HEK293 (cell line): ENCODE measurements at regions not wholly inside any gene's neighbourhood (a gene's known extent, or its start where the extent isn't known, plus 50 kb on each side); places are given as distances from the start of the nearest gene placed in this dataset.

ENCODE experiments used
- CTCF ChIA-PET: fragments of 350-600 bp; formaldehyde crosslinking; extraction: SDS; loops from one replicate; lab custom pipeline; 2021; ENCODE audit warnings: antibody characterized with exemption; lab: Yijun Ruan, JAX
- POLR2A ChIA-PET: fragments of 300-600 bp; formaldehyde crosslinking; extraction: SDS; loops from one replicate; lab custom pipeline; 2020; ENCODE audit warnings: antibody characterized with exemption, inconsistent platforms; lab: Yijun Ruan, JAX
- H3K27ac ChIP-seq: fragments of 200-500 bp; sonication (Bioruptor generic); 2 replicates; pipeline ENCODE4 v1.5.1; 2014; ENCODE audit warnings: low read depth, low read length, control low read depth, inconsistent platforms; ENCODE audit errors: extremely low read depth
- H3K36me3 ChIP-seq, 2 experiments: fragments of 200-500 bp in 1 of 2; sonication (Bioruptor generic) in 1 of 2; 1 replicate in 1 of 2; 2 replicates in 1 of 2; pipeline ENCODE4 v1.5.1; 2014 to 2017; ENCODE audit warnings: inconsistent platforms in 2 of 2, low read length in 2 of 2; ENCODE audit not compliant: control insufficient read depth in 2 of 2, insufficient read depth in 1 of 2
- H3K4me1 ChIP-seq: fragments of 200-500 bp; sonication (Bioruptor generic); 2 replicates; pipeline ENCODE4 v1.5.1; 2014; ENCODE audit warnings: mild to moderate bottlenecking, low read length, inconsistent platforms; ENCODE audit not compliant: control insufficient read depth, insufficient read depth
- H3K4me3 ChIP-seq: 2 replicates; pipeline ENCODE4 v1.5.1; 2011; ENCODE audit warnings: low read depth, mild to moderate bottlenecking, control low read depth, low read length, moderate library complexity
- H3K9me3 ChIP-seq: fragments of 200-500 bp; sonication (Bioruptor generic); 2 replicates; pipeline ENCODE4 v1.5.1; 2014; ENCODE audit warnings: low read depth, low read length, inconsistent platforms; ENCODE audit not compliant: control insufficient read depth, insufficient read depth
- MEIS1 ChIP-seq: sonication (generic); formaldehyde crosslinking; IDR thresholded peaks from 2 replicates; pipeline ENCODE4 v1.8.1; 2022; ENCODE audit warnings: missing genetic modification reagents, mild to moderate bottlenecking, borderline replicate concordance
- SP7 ChIP-seq: fragments of 450-650 bp; formaldehyde crosslinking; IDR thresholded peaks from 2 replicates; pipeline ENCODE4 v1.5.1; 2016; ENCODE audit warnings: missing biosample characterization, missing genetic modification characterization
- WT1 ChIP-seq: fragments of 450-650 bp; formaldehyde crosslinking; IDR thresholded peaks from 2 replicates; pipeline ENCODE4 v1.5.1; 2016; ENCODE audit warnings: missing biosample characterization, missing genetic modification characterization
- ZFHX2 ChIP-seq: fragments of 450-650 bp; formaldehyde crosslinking; conservative IDR thresholded peaks from 2 replicates; pipeline ENCODE4 v1.5.1; 2016; ENCODE audit warnings: missing biosample characterization, missing genetic modification characterization
- ZNF114 ChIP-seq: fragments of 450-650 bp; formaldehyde crosslinking; IDR thresholded peaks from 2 replicates; pipeline ENCODE4 v1.5.0; 2017; ENCODE audit warnings: missing biosample characterization, missing genetic modification characterization
- ZNF169 ChIP-seq: fragments of 450-650 bp; formaldehyde crosslinking; IDR thresholded peaks from 2 replicates; pipeline ENCODE4 v1.5.1; 2016; ENCODE audit warnings: missing biosample characterization, missing genetic modification characterization
- ZNF2 ChIP-seq: fragments of 450-650 bp; formaldehyde crosslinking; IDR thresholded peaks from 2 replicates; pipeline ENCODE4 v1.5.1; 2016; ENCODE audit warnings: missing biosample characterization, missing genetic modification characterization
- ZNF214 ChIP-seq: fragments of 450-650 bp; formaldehyde crosslinking; IDR thresholded peaks from 2 replicates; pipeline ENCODE4 v1.5.1; 2017; ENCODE audit warnings: missing biosample characterization, mild to moderate bottlenecking, missing genetic modification characterization, borderline replicate concordance
- ZNF239 ChIP-seq: fragments of 450-650 bp; formaldehyde crosslinking; IDR thresholded peaks from 2 replicates; pipeline ENCODE4 v1.5.1; 2016; ENCODE audit warnings: missing biosample characterization, missing genetic modification characterization
- ZNF350 ChIP-seq: fragments of 450-650 bp; formaldehyde crosslinking; IDR thresholded peaks from 2 replicates; pipeline ENCODE4 v1.5.0; 2017; ENCODE audit warnings: missing biosample characterization, mild to moderate bottlenecking, missing genetic modification characterization
- ZNF423 ChIP-seq: fragments of 450-650 bp; formaldehyde crosslinking; IDR thresholded peaks from 2 replicates; pipeline ENCODE4 v1.5.1; 2016; ENCODE audit warnings: missing biosample characterization, missing genetic modification characterization
- ZNF529 ChIP-seq: fragments of 450-650 bp; formaldehyde crosslinking; IDR thresholded peaks from 2 replicates; pipeline ENCODE4 v1.5.1; 2017; ENCODE audit warnings: missing genetic modification characterization, missing biosample characterization; ENCODE audit not compliant: insufficient replicate concordance
- ZNF558 ChIP-seq: fragments of 450-650 bp; formaldehyde crosslinking; IDR thresholded peaks from 2 replicates; pipeline ENCODE4 v1.5.1; 2016; ENCODE audit warnings: missing biosample characterization, missing genetic modification characterization
- ZNF560 ChIP-seq: fragments of 450-650 bp; formaldehyde crosslinking; IDR thresholded peaks from 2 replicates; pipeline ENCODE4 v1.5.1; 2017; ENCODE audit warnings: missing biosample characterization, missing genetic modification characterization, borderline replicate concordance
- ZNF785 ChIP-seq: fragments of 450-650 bp; formaldehyde crosslinking; IDR thresholded peaks from 2 replicates; pipeline ENCODE4 v1.5.1; 2016; ENCODE audit warnings: missing biosample characterization, missing genetic modification characterization
- ZNF791 ChIP-seq: fragments of 450-650 bp; formaldehyde crosslinking; IDR thresholded peaks from 2 replicates; pipeline ENCODE4 v1.5.1; 2016; ENCODE audit warnings: missing biosample characterization, missing genetic modification characterization
- ZSCAN16 ChIP-seq: fragments of 450-650 bp; formaldehyde crosslinking; IDR thresholded peaks from 2 replicates; pipeline ENCODE4 v1.5.1; 2016; ENCODE audit warnings: missing biosample characterization, missing genetic modification characterization
- ZSCAN30 ChIP-seq: fragments of 450-650 bp; IDR thresholded peaks from 2 replicates; pipeline ENCODE4 v1.5.1; 2018; ENCODE audit warnings: missing biosample characterization, mild to moderate bottlenecking, missing genetic modification characterization, moderate library complexity
- TF ChIP-seq, protein P1 (sequence below): fragments of 450-650 bp; formaldehyde crosslinking; IDR thresholded peaks from 2 replicates; pipeline ENCODE4 v1.5.1; 2016; ENCODE audit warnings: missing biosample characterization, missing genetic modification characterization
- TF ChIP-seq, protein P2 (sequence below): fragments of 450-650 bp; formaldehyde crosslinking; IDR thresholded peaks from 2 replicates; pipeline ENCODE4 v1.5.1; 2017; ENCODE audit warnings: missing biosample characterization, missing genetic modification characterization
- TF ChIP-seq, protein P3 (sequence below): fragments of 450-650 bp; formaldehyde crosslinking; IDR thresholded peaks from 2 replicates; pipeline ENCODE4 v1.5.1; 2016; ENCODE audit warnings: missing biosample characterization, missing genetic modification characterization
- TF ChIP-seq, protein P4 (sequence below): fragments of 450-650 bp; formaldehyde crosslinking; IDR thresholded peaks from 2 replicates; pipeline ENCODE4 v1.5.1; 2016; ENCODE audit warnings: missing biosample characterization, missing genetic modification characterization

DNA sequence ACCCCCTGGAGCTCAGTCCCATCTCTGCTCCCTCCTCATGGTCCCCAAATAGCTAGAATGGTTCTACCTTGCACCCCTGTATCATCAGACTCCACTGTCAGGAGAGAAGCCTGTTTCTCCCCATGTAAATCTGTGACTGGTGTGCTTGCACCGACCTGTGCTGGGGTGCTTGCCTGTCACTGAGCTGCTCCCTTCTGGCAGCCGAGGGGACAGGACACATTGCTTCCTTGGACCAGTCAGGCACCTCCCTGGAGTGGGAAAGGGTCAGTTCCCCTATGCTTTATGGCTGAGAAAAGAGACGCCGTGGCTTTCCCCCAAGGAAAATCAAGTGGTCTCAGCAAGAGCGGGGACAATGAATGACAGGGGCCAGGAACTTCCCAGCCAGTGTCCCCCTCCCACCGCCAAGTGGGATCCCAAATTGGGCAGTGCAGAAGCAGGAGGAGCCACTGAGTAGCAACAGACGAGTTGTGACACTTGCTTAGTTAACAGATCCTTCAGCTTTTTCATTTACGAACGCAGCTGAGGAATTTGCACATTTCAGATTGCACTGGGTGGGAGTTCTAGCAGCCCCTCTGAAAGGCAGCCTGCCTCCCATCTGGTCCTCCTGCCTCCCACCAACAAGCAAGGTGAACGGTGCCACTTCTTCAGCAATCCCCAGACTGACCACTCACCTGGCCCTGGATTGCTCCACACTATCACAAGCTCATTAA, 156.4 kb downstream of the KATNIP start (continued):
- TF ChIP-seq ZNF2 (tag by site-specific recombination) (no peak), ZNF239 (tag by site-specific recombination) (no peak), ZNF558 (tag by site-specific recombination) (no peak), MEIS1 (no peak), ZNF560 (no peak)

DNA sequence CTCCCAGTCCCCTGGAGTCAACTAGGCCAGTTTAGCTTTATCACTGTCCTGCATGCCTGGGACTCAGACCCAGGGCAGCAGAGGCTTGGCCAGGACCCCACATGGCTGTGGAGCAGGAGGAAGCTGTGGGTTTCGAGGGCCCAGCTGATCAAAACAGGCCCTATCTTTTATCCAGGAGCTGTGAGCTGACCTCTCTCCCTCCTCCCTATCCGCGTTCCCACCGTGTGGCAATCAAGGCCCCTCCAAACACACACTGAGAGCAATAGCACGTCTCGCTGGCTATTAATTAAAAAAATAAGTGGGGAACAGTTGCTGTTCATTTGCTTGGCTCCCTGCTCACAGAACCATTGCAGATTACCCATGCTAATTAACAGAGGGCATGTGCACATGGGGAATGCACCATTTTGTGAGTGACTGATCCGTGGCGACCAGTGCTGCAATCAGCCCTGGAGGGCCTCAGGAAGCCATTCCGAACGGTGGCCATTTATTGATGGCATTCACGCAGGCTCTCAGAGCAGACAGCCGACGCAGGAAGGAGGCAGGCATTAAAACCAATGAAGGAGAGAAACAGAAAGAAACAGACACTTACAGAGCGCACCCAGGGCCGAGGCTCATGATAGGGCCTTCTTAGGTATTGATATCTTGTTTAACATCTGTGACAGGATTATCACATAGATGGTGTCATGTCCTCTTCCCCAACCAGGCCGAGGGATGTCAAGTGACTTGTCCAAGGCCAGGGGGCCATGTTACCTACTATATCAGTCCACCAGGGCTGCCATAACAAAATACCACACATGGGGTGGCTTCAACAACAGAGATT, 157.1 kb downstream of the KATNIP start:
- H3K36me3 ChIP-seq: peaks cover 0 to 4% of the 10 kb centered on the region in 2 experiments; a peak in 2 of 3 replicates
- POLR2A ChIA-PET: no interaction called here
- H3K4me1 ChIP-seq: no peaks in the 10 kb centered on the region
- no peak overlapping the region for H3K27ac ChIP-seq
- CTCF ChIA-PET: interaction anchor here (0.6 to 1.3 kb wide), 2 partner anchors 9 to 365 kb away, joined by 3 to 4 read pairs; no protein-coding TSS in a partner anchor
- no peak overlapping the region for H3K4me3 ChIP-seq
- no peak for TF ChIP-seq ZSCAN16 (tag by site-specific recombination)
- TF ChIP-seq ZNF169 (tag by site-specific recombination): no peak
- TF ChIP-seq, protein P1, sequence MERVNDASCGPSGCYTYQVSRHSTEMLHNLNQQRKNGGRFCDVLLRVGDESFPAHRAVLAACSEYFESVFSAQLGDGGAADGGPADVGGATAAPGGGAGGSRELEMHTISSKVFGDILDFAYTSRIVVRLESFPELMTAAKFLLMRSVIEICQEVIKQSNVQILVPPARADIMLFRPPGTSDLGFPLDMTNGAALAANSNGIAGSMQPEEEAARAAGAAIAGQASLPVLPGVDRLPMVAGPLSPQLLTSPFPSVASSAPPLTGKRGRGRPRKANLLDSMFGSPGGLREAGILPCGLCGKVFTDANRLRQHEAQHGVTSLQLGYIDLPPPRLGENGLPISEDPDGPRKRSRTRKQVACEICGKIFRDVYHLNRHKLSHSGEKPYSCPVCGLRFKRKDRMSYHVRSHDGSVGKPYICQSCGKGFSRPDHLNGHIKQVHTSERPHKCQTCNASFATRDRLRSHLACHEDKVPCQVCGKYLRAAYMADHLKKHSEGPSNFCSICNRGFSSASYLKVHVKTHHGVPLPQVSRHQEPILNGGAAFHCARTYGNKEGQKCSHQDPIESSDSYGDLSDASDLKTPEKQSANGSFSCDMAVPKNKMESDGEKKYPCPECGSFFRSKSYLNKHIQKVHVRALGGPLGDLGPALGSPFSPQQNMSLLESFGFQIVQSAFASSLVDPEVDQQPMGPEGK: no peak
- no peak for TF ChIP-seq ZNF423 (tag by site-specific recombination)
- no peaks in the 10 kb centered on the region for H3K9me3 ChIP-seq

DNA sequence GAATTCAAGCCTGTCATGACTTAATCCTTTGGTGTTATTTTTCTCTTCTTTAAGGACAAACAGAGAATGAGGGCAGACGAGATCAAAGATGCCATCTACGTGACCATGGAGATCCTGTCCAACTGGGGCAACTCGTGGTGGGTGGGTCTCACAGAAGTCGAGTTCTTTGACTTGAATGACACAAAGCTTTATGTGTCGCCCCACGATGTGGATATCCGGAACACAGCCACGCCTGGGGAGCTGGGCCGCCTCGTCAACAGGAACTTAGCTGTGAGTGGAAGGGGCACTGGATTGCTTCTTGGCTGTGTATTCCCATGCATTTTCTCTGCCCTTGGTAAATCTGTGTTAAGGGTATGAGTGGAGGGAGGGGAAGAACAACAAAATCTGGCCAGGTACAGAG, 158.7 kb downstream of the KATNIP start:
- Histone ChIP-seq H3K4me1 (no peaks in the 10 kb centered on the region), H3K27ac (no peak overlapping the region), H3K36me3 (peaks cover 0 to 4% of the 10 kb centered on the region in 2 experiments; a peak in 2 of 3 replicates), H3K9me3 (no peaks in the 10 kb centered on the region), H3K4me3 (no peak overlapping the region)
- POLR2A ChIA-PET: no interaction called here
- CTCF ChIA-PET: interaction anchor here (1.6 kb wide), 1 partner anchor 10 kb away, joined by 7 read pairs; no protein-coding TSS in a partner anchor
- TF ChIP-seq, protein P2, sequence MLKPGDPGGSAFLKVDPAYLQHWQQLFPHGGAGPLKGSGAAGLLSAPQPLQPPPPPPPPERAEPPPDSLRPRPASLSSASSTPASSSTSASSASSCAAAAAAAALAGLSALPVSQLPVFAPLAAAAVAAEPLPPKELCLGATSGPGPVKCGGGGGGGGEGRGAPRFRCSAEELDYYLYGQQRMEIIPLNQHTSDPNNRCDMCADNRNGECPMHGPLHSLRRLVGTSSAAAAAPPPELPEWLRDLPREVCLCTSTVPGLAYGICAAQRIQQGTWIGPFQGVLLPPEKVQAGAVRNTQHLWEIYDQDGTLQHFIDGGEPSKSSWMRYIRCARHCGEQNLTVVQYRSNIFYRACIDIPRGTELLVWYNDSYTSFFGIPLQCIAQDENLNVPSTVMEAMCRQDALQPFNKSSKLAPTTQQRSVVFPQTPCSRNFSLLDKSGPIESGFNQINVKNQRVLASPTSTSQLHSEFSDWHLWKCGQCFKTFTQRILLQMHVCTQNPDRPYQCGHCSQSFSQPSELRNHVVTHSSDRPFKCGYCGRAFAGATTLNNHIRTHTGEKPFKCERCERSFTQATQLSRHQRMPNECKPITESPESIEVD (tag by site-specific recombination): no peak
- no peak for TF ChIP-seq ZNF529
- TF ChIP-seq, protein P3, sequence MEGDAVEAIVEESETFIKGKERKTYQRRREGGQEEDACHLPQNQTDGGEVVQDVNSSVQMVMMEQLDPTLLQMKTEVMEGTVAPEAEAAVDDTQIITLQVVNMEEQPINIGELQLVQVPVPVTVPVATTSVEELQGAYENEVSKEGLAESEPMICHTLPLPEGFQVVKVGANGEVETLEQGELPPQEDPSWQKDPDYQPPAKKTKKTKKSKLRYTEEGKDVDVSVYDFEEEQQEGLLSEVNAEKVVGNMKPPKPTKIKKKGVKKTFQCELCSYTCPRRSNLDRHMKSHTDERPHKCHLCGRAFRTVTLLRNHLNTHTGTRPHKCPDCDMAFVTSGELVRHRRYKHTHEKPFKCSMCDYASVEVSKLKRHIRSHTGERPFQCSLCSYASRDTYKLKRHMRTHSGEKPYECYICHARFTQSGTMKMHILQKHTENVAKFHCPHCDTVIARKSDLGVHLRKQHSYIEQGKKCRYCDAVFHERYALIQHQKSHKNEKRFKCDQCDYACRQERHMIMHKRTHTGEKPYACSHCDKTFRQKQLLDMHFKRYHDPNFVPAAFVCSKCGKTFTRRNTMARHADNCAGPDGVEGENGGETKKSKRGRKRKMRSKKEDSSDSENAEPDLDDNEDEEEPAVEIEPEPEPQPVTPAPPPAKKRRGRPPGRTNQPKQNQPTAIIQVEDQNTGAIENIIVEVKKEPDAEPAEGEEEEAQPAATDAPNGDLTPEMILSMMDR (tag by site-specific recombination): no peak
- TF ChIP-seq ZNF785 (tag by site-specific recombination): no peak
- TF ChIP-seq, protein P4, sequence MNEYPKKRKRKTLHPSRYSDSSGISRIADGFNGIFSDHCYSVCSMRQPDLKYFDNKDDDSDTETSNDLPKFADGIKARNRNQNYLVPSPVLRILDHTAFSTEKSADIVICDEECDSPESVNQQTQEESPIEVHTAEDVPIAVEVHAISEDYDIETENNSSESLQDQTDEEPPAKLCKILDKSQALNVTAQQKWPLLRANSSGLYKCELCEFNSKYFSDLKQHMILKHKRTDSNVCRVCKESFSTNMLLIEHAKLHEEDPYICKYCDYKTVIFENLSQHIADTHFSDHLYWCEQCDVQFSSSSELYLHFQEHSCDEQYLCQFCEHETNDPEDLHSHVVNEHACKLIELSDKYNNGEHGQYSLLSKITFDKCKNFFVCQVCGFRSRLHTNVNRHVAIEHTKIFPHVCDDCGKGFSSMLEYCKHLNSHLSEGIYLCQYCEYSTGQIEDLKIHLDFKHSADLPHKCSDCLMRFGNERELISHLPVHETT (tag by site-specific recombination): no peak
- no peak for TF ChIP-seq ZNF791 (tag by site-specific recombination)
- no peak for TF ChIP-seq ZSCAN30 (tag by site-specific recombination)
- TF ChIP-seq ZNF114: no peak
- no peak for TF ChIP-seq ZNF350 (tag by site-specific recombination)
- no peak for TF ChIP-seq SP7 (tag by site-specific recombination)
- no peak for TF ChIP-seq ZNF558 (tag by site-specific recombination)
- no peak for TF ChIP-seq ZFHX2
- no peak for TF ChIP-seq ZNF214 (tag by site-specific recombination)
- no peak for TF ChIP-seq WT1 (tag by site-specific recombination)
